A549 (cell line): ENCODE measurements at regions not wholly inside any gene's neighbourhood (a gene's known extent, or its start where the extent isn't known, plus 50 kb on each side); places are given as distances from the start of the nearest gene placed in this dataset.

Experiments used
- ATAC-seq, 2 experiments: fragments of 200-7000 bp in 1 of 2; fragments of >200 bp in 1 of 2; cut with Nextera tagmentation in 1 of 2; cut with Tn5 transposase in 1 of 2; 3 replicates each; pipeline versions ENCODE4 v1.8.0 to v1.9.1; 2018 to 2020; ENCODE audit warnings: mild to moderate bottlenecking in 1 of 2, moderate library complexity in 1 of 2
- CTCF ChIA-PET: fragments of 300-600 bp; sonication (Branson Sonifier 250); formaldehyde crosslinking; extraction: SDS; loops from one replicate; lab custom pipeline; 2021; ENCODE audit warnings: antibody characterized with exemption, inconsistent platforms; lab: Yijun Ruan, JAX
- POLR2A ChIA-PET: fragments of 350-600 bp; formaldehyde crosslinking; extraction: SDS; loops from one replicate; lab custom pipeline; 2021; ENCODE audit warnings: antibody characterized with exemption, inconsistent platforms; lab: Yijun Ruan, JAX
- DNase-seq, 2 experiments: peaks; one replicate each; pipeline versions ENCODE4 v3.0.0 to v3.0.0-alpha.2; 2011 to 2016; ENCODE audit warnings: low read depth in 1 of 2, low spot score in 1 of 2
- FAIRE-seq: peaks from 2 replicates; lab custom pipeline; 2011; peaks lifted over from hg19 to GRCh38; lab: Jason Lieb, UNC
- H3K27ac ChIP-seq, 2 experiments: fragments of >200 bp; sonication (Bioruptor Twin); formaldehyde crosslinking; 3 replicates each; pipeline ENCODE4 v1.5.1; 2016 to 2017
- H3K4me1 ChIP-seq: fragments of >200 bp; sonication (Bioruptor Twin); formaldehyde crosslinking; 3 replicates; pipeline ENCODE4 v1.6.1; 2016
- H3K4me2 ChIP-seq: fragments of >200 bp; sonication (Bioruptor Twin); formaldehyde crosslinking; 3 replicates; pipeline ENCODE4 v1.6.1; 2016
- H3K4me3 ChIP-seq: fragments of >200 bp; sonication (Bioruptor Twin); formaldehyde crosslinking; 3 replicates; pipeline ENCODE4 v1.5.1; 2016
- H3K9me3 ChIP-seq: fragments of >200 bp; sonication (Bioruptor Twin); formaldehyde crosslinking; 3 replicates; pipeline ENCODE4 v1.6.1; 2016
- E2F6 ChIP-seq: IDR thresholded peaks from 2 replicates; pipeline ENCODE4 v1.6.1; 2012; ENCODE audit warnings: low read depth, borderline replicate concordance
- EHF ChIP-seq: fragments of 250-450 bp; sonication (Bioruptor Pico); IDR thresholded peaks from 2 replicates; pipeline ENCODE4 v1.5.0; 2020; ENCODE audit warnings: mild to moderate bottlenecking
- EP300 ChIP-seq, 2 experiments: fragments of >200 bp; sonication (Bioruptor Twin); formaldehyde crosslinking; IDR thresholded peaks; 2 replicates in 1 of 2; 3 replicates in 1 of 2; pipeline ENCODE4 v1.6.1; 2016 to 2017
- FOSL2 ChIP-seq, 2 experiments: fragments of 450-650 bp in 1 of 2; fragments of >200 bp in 1 of 2; sonication (Bioruptor Twin) in 1 of 2; formaldehyde crosslinking; IDR thresholded peaks; 2 replicates each; pipeline versions ENCODE4 v1.5.0 to v1.6.1; 2016 to 2020; ENCODE audit warnings: mild to moderate bottlenecking in 1 of 2, moderate library complexity in 1 of 2
- FOXS1 ChIP-seq: fragments of 250-450 bp; sonication (Bioruptor Pico); IDR thresholded peaks from 2 replicates; pipeline ENCODE4 v1.5.0; 2020; ENCODE audit warnings: mild to moderate bottlenecking, moderate library complexity
- HOXA7 ChIP-seq: fragments of 250-450 bp; sonication (Bioruptor Pico); IDR thresholded peaks from 2 replicates; pipeline ENCODE4 v1.5.0; 2020; ENCODE audit warnings: mild to moderate bottlenecking, moderate library complexity
- HOXB13 ChIP-seq: fragments of 250-450 bp; sonication (Bioruptor Pico); IDR thresholded peaks from 2 replicates; pipeline ENCODE4 v1.5.0; 2020; ENCODE audit warnings: low read depth, mild to moderate bottlenecking, moderate library complexity
- JUN ChIP-seq, 2 experiments: fragments of >200 bp; sonication (Bioruptor Twin); formaldehyde crosslinking; IDR thresholded peaks; 2 replicates in 1 of 2; 3 replicates in 1 of 2; pipeline ENCODE4 v1.6.1; 2016 to 2017
- JUNB ChIP-seq: fragments of >200 bp; sonication (Bioruptor Twin); formaldehyde crosslinking; IDR thresholded peaks from 2 replicates; pipeline ENCODE4 v1.6.1; 2016
- KDM1A ChIP-seq: fragments of 200-600 bp; sonication (generic); IDR thresholded peaks from 2 replicates; pipeline ENCODE4 v1.6.1; 2016; ENCODE audit warnings: low read depth, mild to moderate bottlenecking
- MAFK ChIP-seq: fragments of 450-650 bp; IDR thresholded peaks from 2 replicates; pipeline ENCODE4 v1.6.1; 2014; ENCODE audit not compliant: partially characterized antibody
- MYC ChIP-seq: IDR thresholded peaks from 2 replicates; pipeline ENCODE4 v1.6.1; 2012; ENCODE audit warnings: mild to moderate bottlenecking, inconsistent platforms, low read length, improper control_type of control experiment, borderline replicate concordance
- NFE2L2 ChIP-seq: fragments of 150-350 bp; conservative IDR thresholded peaks from 2 replicates; pipeline ENCODE4 v1.6.1; 2014; ENCODE audit warnings: low read length
- POLR2AphosphoS2 ChIP-seq: conservative IDR thresholded peaks from 2 replicates; pipeline ENCODE4 v1.6.1; 2012; ENCODE audit warnings: low read length, improper control_type of control experiment, inconsistent platforms
- TP53 ChIP-seq: fragments of 250-450 bp; sonication (Bioruptor Pico); IDR thresholded peaks from 2 replicates; pipeline ENCODE4 v1.5.0; 2021; ENCODE audit warnings: mild to moderate bottlenecking, moderate library complexity
- USF2 ChIP-seq: fragments of 450-650 bp; IDR thresholded peaks from 2 replicates; pipeline ENCODE4 v1.6.1; 2014; ENCODE audit warnings: antibody characterized with exemption
- WGBS: methylation state at CpG from one replicate; pipeline ENCODE4 v1.1.6; 2017; ENCODE audit errors: missing lambda C conversion rate; 5-methylcytosine and 5-hydroxymethylcytosine counted together
- TF ChIP-seq, protein P1 (sequence below): fragments of 150-350 bp; IDR thresholded peaks from 2 replicates; pipeline ENCODE4 v1.6.1; 2014; ENCODE audit warnings: low read depth, mild to moderate bottlenecking, low read length

GRCh38 chr13:109332506-109333499, 453.6 kb downstream of the IRS2 start:
- TF ChIP-seq USF2 (no peak), MAFK (no peak), E2F6 (no peak), JUNB (no peak), TP53 (no peak), HOXA7 (no peak), HOXB13 (no peak), JUN (IDR thresholded peaks at IDR 0.05) (no peak), EHF (no peak), POLR2AphosphoS2 (no peak), FOSL2 (IDR thresholded peaks at IDR 0.05) (no peak), FOSL2 (CRISPR knock-in tag; IDR thresholded peaks at IDR 0.05) (no peak), NFE2L2 (no peak), EP300 (IDR thresholded peaks at IDR 0.05) (no peak), MYC (no peak)
- TF ChIP-seq, protein P1, sequence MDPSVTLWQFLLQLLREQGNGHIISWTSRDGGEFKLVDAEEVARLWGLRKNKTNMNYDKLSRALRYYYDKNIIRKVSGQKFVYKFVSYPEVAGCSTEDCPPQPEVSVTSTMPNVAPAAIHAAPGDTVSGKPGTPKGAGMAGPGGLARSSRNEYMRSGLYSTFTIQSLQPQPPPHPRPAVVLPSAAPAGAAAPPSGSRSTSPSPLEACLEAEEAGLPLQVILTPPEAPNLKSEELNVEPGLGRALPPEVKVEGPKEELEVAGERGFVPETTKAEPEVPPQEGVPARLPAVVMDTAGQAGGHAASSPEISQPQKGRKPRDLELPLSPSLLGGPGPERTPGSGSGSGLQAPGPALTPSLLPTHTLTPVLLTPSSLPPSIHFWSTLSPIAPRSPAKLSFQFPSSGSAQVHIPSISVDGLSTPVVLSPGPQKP: no peak
- ATAC-seq: no peak
- ChIA-PET CTCF (no interaction called here), POLR2A (no interaction called here)
- Histone ChIP-seq H3K27ac (no peak overlapping the region), H3K4me1 (peaks cover 18% of the 10 kb centered on the region), H3K9me3 (no peaks in the 10 kb centered on the region), H3K4me2 (no peak overlapping the region), H3K4me3 (no peak overlapping the region)
- 96% methylated on average over 26 of the region's 26 CpGs for WGBS
- no peak for DNase-seq
- no peak for FAIRE-seq

GRCh38 chr13:109331898-109332297, 454.5 kb downstream of the IRS2 start:
- CTCF ChIA-PET: no interaction called here
- no peak overlapping the region for H3K4me2 ChIP-seq
- TF ChIP-seq FOXS1 (no peak), KDM1A (no peak)
- no peak overlapping the region for H3K4me3 ChIP-seq
- FAIRE-seq (no peak), DNase-seq (no peak), ATAC-seq (no peak)
- H3K27ac ChIP-seq: no peak overlapping the region
- H3K9me3 ChIP-seq: no peaks in the 10 kb centered on the region
- peaks cover 11% of the 10 kb centered on the region for H3K4me1 ChIP-seq
- WGBS: 74% methylated on average over 11 of the region's 11 CpGs
- POLR2A ChIA-PET: no interaction called here

GRCh38 chr13:109331011-109331433, 455.4 kb downstream of the IRS2 start:
- peaks cover 2% of the 10 kb centered on the region; the same call in 2 of the 3 replicates for H3K4me1 ChIP-seq
- no peaks in the 10 kb centered on the region for H3K9me3 ChIP-seq
- no peak overlapping the region for H3K4me2 ChIP-seq
- CTCF ChIA-PET: no interaction called here
- POLR2A ChIA-PET: no interaction called here
- H3K4me3 ChIP-seq: no peak overlapping the region
- no peak for FAIRE-seq
- no peak for TF ChIP-seq E2F6
- no peak for TF ChIP-seq NFE2L2
- TF ChIP-seq FOXS1: no peak
- H3K27ac ChIP-seq: no peak overlapping the region; a peak in 1 of 6 replicates
- no peak for ATAC-seq
- no peak for DNase-seq
- 95% methylated on average over 2 of the region's 2 CpGs for WGBS
